ENCODE measurements at regions not wholly inside any gene's neighbourhood (a gene's known extent, or its start where the extent isn't known, plus 50 kb on each side); places are given as distances from the start of the nearest gene placed in this dataset.

GRCh38 chr17:71113347-71113746, 944.0 kb downstream of the KCNJ2 start:
- in situ Hi-C loops (cut with HindIII; ENCODE audit: low pct_unique_long_range_greater_than_20kb, low sequenced_read_pairs) (no loop called here), intact Hi-C loops (cut with micrococcal nuclease; ENCODE audit: unreplicated experiment) (loop anchor here (10.0 kb wide), 1 partner anchor 351 kb away; no protein-coding TSS in a partner anchor)
- Histone ChIP-seq H3K4me3 (ENCODE audit: low read depth in 2 of 2, low read length in 2 of 2) (no peak overlapping the region), H3K9me3 (ENCODE audit: control insufficient read depth, insufficient read depth, low read depth, low read length) (no peaks in the 10 kb centered on the region), H3K36me3 (ENCODE audit: control insufficient read depth, insufficient read depth, low read length) (no peaks in the 10 kb centered on the region), H3K27ac (ENCODE audit: low read length) (no peak overlapping the region), H3K4me1 (ENCODE audit: control insufficient read depth, insufficient read depth, low read length) (no peaks in the 10 kb centered on the region), H3K27me3 (ENCODE audit: control insufficient read depth, insufficient read depth, low read length) (no peaks in the 10 kb centered on the region; the same call in 1 of the 2 replicates)
- POLR2A ChIA-PET: no interaction called here
- DNase-seq (ENCODE audit: low read depth, low spot score) (no peak), ATAC-seq (no peak)
- TF ChIP-seq POLR2AphosphoS5 (IDR thresholded peaks at IDR 0.05; ENCODE audit: low read depth, low read length) (no peak), TCF7L2 (IDR thresholded peaks at IDR 0.05; ENCODE audit: low read depth, low read length) (no peak), REST (IDR thresholded peaks at IDR 0.05; ENCODE audit: insufficient read depth in 1 of 2, low read depth in 2 of 2, low read length in 1 of 2) (no peak), SIN3A (IDR thresholded peaks at IDR 0.05; ENCODE audit: borderline replicate concordance, insufficient read depth, low read depth, low read length) (no peak)
- TF ChIP-seq, protein P1, sequence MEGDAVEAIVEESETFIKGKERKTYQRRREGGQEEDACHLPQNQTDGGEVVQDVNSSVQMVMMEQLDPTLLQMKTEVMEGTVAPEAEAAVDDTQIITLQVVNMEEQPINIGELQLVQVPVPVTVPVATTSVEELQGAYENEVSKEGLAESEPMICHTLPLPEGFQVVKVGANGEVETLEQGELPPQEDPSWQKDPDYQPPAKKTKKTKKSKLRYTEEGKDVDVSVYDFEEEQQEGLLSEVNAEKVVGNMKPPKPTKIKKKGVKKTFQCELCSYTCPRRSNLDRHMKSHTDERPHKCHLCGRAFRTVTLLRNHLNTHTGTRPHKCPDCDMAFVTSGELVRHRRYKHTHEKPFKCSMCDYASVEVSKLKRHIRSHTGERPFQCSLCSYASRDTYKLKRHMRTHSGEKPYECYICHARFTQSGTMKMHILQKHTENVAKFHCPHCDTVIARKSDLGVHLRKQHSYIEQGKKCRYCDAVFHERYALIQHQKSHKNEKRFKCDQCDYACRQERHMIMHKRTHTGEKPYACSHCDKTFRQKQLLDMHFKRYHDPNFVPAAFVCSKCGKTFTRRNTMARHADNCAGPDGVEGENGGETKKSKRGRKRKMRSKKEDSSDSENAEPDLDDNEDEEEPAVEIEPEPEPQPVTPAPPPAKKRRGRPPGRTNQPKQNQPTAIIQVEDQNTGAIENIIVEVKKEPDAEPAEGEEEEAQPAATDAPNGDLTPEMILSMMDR (IDR thresholded peaks at IDR 0.05): no peak
- CTCF ChIA-PET: no interaction called here
- BruUV-seq (replicated peaks): no TSS peak

DNA sequence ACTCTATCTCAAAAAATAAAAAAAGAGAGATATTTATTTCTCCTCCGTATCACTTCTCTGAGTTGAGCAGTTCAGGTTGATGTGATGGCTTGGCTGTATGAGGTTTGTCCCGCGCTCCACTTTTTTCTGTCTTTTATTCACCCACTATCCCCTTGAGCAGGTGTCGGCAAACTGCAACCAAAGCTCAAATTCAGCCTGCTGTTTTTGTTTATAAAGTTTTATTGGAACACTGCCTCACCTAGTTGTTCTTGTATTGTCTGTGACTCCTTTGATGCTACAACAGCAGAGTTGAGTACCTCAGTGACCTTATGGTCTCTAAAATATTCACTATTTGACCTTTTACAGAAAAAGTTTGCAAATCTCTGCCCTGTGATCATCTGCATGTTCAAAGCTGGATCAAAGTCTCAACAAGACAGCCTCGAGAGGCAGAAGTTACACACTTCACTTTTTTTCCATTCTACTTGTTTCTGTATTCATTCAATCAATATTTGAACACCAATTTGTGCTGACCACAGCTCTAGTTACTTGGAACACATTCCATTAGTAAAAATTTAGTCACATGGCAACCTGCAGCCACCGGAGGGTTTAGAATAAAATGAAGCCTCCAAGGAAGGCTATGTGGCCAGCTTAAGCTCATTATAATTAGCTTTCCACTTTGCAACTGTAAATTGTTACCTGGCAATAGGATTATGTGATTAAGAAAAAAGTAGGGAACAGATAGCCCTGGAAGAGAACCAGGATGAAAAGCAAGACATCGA, 945.8 kb downstream of the KCNJ2 start:
- no peak for ATAC-seq
- no peaks in the 10 kb centered on the region for H3K4me1 ChIP-seq (ENCODE audit: control insufficient read depth, insufficient read depth, low read length)
- intact Hi-C loops (cut with micrococcal nuclease; ENCODE audit: unreplicated experiment): loop anchor here (10.0 kb wide), 1 partner anchor 350 kb away; no protein-coding TSS in a partner anchor
- H3K9me3 ChIP-seq (ENCODE audit: control insufficient read depth, insufficient read depth, low read depth, low read length): no peaks in the 10 kb centered on the region
- in situ Hi-C loops (cut with HindIII; ENCODE audit: low pct_unique_long_range_greater_than_20kb, low sequenced_read_pairs): no loop called here
- H3K27me3 ChIP-seq (ENCODE audit: control insufficient read depth, insufficient read depth, low read length): no peaks in the 10 kb centered on the region; the same call in 1 of the 2 replicates
- ChIA-PET POLR2A (no interaction called here), CTCF (interaction anchor here (0.8 kb wide), 1 partner anchor 461 kb away, joined by 3 read pairs; no protein-coding TSS in a partner anchor)
- H3K4me3 ChIP-seq (ENCODE audit: low read depth in 2 of 2, low read length in 2 of 2): no peak overlapping the region
- BruUV-seq (replicated peaks): no TSS peak
- DNase-seq (ENCODE audit: low read depth, low spot score): no peak
- no peaks in the 10 kb centered on the region for H3K36me3 ChIP-seq (ENCODE audit: control insufficient read depth, insufficient read depth, low read length)
- H3K27ac ChIP-seq (ENCODE audit: low read length): no peak overlapping the region
- TF ChIP-seq SIN3A (IDR thresholded peaks at IDR 0.05; ENCODE audit: borderline replicate concordance, insufficient read depth, low read depth, low read length) (no peak), TCF7L2 (IDR thresholded peaks at IDR 0.05; ENCODE audit: low read depth, low read length) (no peak)

DNA sequence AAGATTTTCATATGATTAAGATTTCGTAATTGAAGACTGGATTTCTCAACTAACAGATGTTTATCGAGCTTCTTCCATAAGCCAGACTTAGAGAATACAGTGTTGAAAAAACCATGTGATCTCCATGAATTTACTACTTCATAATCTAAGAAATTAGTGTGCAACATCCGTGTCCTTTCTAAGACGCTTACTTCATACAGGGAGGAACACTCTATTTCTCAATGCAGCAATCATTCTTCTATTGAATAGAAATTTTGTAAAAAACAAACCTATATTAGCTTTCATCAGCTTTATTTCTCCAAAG, 946.3 kb downstream of the KCNJ2 start:
- H3K4me3 ChIP-seq (ENCODE audit: low read depth in 2 of 2, low read length in 2 of 2): no peak overlapping the region
- ATAC-seq (no peak), DNase-seq (ENCODE audit: low read depth, low spot score) (no peak)
- no peak for TF ChIP-seq TCF7L2 (IDR thresholded peaks at IDR 0.05; ENCODE audit: low read depth, low read length)
- TF ChIP-seq, protein P1 (IDR thresholded peaks at IDR 0.05): no peak
- no peak for TF ChIP-seq SIN3A (IDR thresholded peaks at IDR 0.05; ENCODE audit: borderline replicate concordance, insufficient read depth, low read depth, low read length)
- no peak for TF ChIP-seq POLR2AphosphoS5 (IDR thresholded peaks at IDR 0.05; ENCODE audit: low read depth, low read length)
- no peak for TF ChIP-seq REST (IDR thresholded peaks at IDR 0.05; ENCODE audit: insufficient read depth in 1 of 2, low read depth in 2 of 2, low read length in 1 of 2)
- in situ Hi-C loops (cut with HindIII; ENCODE audit: low pct_unique_long_range_greater_than_20kb, low sequenced_read_pairs) (no loop called here), intact Hi-C loops (cut with micrococcal nuclease; ENCODE audit: unreplicated experiment) (loop anchor here (10.0 kb wide), 1 partner anchor 349 kb away; no protein-coding TSS in a partner anchor)
- no peaks in the 10 kb centered on the region for H3K9me3 ChIP-seq (ENCODE audit: control insufficient read depth, insufficient read depth, low read depth, low read length)
- H3K36me3 ChIP-seq (ENCODE audit: control insufficient read depth, insufficient read depth, low read length): no peaks in the 10 kb centered on the region
- no peaks in the 10 kb centered on the region for H3K4me1 ChIP-seq (ENCODE audit: control insufficient read depth, insufficient read depth, low read length)
- CTCF ChIA-PET: no interaction called here
- BruUV-seq (replicated peaks): no TSS peak
- H3K27ac ChIP-seq (ENCODE audit: low read length): no peak overlapping the region
- H3K27me3 ChIP-seq (ENCODE audit: control insufficient read depth, insufficient read depth, low read length): no peaks in the 10 kb centered on the region; the same call in 1 of the 2 replicates
- POLR2A ChIA-PET: no interaction called here

Data from Panc1 (cell line).